HFF-Myc (cell line): ENCODE measurements at regions not wholly inside any gene's neighbourhood (a gene's known extent, or its start where the extent isn't known, plus 50 kb on each side); places are given as distances from the start of the nearest gene placed in this dataset.

Source experiments
- DNase-seq: peaks from one replicate; pipeline ENCODE4 v3.0.0-alpha.2; 2011; ENCODE audit warnings: low read depth; ENCODE audit errors: extremely low read depth
- H3K4me3 ChIP-seq: replicated peaks from 2 replicates; pipeline ENCODE4 v1.5.1; 2011; ENCODE audit warnings: low read depth, mild to moderate bottlenecking, control low read depth, low read length
- CTCF ChIP-seq: IDR thresholded peaks from 2 replicates; pipeline ENCODE4 v1.5.1; 2012; ENCODE audit warnings: mild to moderate bottlenecking, low read depth, low read length, control low read depth; ENCODE audit errors: missing control alignments

DNA sequence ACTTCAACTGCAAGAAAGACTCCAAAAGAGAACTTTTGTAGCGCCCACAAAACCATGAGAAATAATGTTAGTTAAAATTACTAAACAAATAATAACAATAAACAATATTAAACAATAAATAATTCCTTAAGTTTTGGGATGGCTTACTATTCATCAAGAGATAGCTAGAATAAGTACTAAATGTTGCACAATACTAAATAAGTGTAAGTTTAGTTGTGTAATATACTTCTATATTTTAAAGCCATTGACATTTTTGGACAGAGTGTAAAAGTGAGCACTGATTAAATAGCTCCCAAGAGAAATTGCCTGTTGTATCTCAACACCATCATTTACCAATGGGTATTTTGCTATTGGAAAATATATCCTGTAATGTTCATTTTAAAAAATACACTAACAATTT, 166.7 kb downstream of the ALG10 start:
- H3K4me3 ChIP-seq, result no peak overlapping the region
- no peak for DNase-seq
- TF ChIP-seq CTCF, result no peak

- no peak for TF ChIP-seq CTCF
- no peak overlapping the region for H3K4me3 ChIP-seq
- DNase-seq, result no peak
Observed at GRCh38 chr12:34190054-34190453, 167.8 kb downstream of the ALG10 start.

DNA sequence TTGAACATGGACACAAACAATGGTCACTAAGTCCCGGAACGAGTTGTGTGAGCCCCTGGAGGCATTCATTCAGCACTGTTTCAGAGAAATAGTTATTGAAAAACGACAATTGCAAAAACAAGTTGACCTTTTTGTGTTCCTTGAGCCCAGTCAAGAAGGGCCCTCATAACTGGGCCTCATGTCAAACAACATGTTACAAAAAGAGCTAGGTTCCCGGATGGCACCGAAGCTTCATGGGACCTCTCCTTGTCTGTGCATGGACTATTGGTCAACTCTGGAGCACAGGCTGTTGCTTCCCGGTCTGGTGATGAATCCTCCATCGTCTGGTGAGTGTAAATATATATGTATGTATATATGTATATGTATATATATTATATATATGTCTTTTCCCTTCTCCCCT, 176.6 kb downstream of the ALG10 start:
- no peak for DNase-seq
- no peak overlapping the region for H3K4me3 ChIP-seq
- no peak for TF ChIP-seq CTCF

DNA sequence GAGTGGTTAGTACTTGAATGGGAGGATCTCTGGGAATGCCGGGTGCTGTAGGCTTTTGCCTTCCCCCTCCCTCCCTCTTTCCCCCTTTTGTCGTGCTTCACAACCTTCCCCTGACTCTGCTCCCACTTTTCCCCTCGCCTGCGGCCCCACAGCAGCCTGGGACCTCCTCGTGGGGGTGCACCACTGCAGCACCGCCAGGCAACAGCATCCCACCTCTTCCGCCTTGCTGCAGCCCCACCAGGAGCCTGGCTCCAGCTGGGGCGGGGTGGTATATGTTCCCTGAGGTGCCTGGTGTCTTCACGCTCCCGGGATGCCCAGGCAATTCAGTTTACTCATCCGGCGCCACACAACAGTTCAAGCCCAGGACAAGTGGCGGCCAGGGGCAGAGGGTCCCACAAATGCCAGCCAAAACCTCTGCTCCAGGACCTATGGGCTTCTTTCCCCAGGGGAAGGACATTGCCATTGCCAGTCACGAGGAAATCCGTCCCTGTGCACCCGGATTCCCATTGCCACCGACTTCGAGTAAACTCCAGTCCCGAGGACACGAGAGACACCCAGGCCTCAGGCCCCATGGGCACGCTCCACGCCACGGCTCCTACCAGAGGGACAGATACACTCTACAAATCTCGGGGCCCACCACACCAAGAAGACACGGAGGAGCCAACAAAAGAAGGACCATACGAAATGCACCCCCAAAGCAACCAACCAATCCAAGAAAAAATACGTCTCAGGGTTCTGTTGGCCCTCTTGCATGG, 181.7 kb downstream of the ALG10 start:
- DNase-seq, result no peak
- TF ChIP-seq CTCF, result no peak

DNA sequence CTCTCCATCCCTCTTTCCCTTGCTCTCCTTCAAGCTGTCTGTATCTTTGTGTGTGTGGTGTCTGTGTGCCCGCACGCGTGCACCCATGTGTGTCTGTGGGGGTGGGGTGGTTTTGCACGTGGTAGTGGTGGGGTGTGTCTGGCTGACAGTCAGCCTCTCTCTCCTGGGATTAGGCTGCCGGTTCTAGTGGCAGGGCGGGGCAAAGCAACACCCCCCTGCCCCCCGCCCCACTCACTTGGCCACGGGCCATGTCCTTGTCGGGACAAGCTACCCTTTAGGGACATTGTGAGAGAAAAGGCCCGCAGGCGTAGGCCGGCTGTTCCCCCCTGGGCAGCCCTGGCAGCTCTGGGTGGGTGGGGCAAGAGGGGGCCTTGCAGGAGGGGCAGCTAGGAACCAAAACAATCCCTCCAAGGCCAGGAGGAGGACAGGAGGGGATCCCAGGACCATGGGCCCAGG, 182.6 kb downstream of the ALG10 start:
- no peak overlapping the region for H3K4me3 ChIP-seq
- no peak for TF ChIP-seq CTCF
- no peak for DNase-seq

More for the DNA sequence above, 181.7 kb downstream of the ALG10 start:
- H3K4me3 ChIP-seq, result no peak overlapping the region

GRCh38 chr12:34205401-34205800, 183.1 kb downstream of the ALG10 start:
- TF ChIP-seq CTCF, result no peak
- DNase-seq, result no peak
- H3K4me3 ChIP-seq, result no peak overlapping the region
